T-cell (primary cell): ENCODE measurements at regions not wholly inside any gene's neighbourhood (a gene's known extent, or its start where the extent isn't known, plus 50 kb on each side); places are given as distances from the start of the nearest gene placed in this dataset.

Experiments
- ATAC-seq, 4 experiments: fragments of 200-7000 bp in 3 of 4; fragments of 150-1000 bp in 1 of 4; cut with Tn5 transposase; replicated peaks in 1 of 4; 1 replicate in 3 of 4; 2 replicates in 1 of 4; pipeline ENCODE4 v1.10.0; 2021; ENCODE audit warnings: moderate library complexity in 3 of 4, mild to moderate bottlenecking in 2 of 4, moderate number of reproducible peaks in 1 of 4
- CTCF ChIA-PET, 2 donors: fragments of 300-600 bp; sonication (Branson Sonifier 250); formaldehyde crosslinking; loops; one replicate each; lab custom pipeline; 2022; ENCODE audit warnings: antibody characterized with exemption in 2 of 2; lab: Charles Lee
- POLR2A ChIA-PET, 2 donors: fragments of 300-600 bp; sonication (Branson Sonifier 250); formaldehyde crosslinking; loops; one replicate each; lab custom pipeline; 2022; ENCODE audit warnings: antibody characterized with exemption in 2 of 2; lab: Charles Lee
- DNase-seq, 35 experiments: peaks; one replicate each; pipeline versions ENCODE4 v3.0.0 to v3.0.0-alpha.2; 2013 to 2023
- H3K27ac ChIP-seq: one replicate; pipeline ENCODE4 v1.5.1; 2013; ENCODE audit warnings: low read length
- H3K27me3 ChIP-seq, 2 experiments: replicated peaks in 1 of 2; 1 replicate in 1 of 2; 2 replicates in 1 of 2; pipeline versions ENCODE4 v1.6.1 to v1.7.0; 2013; ENCODE audit warnings: low read length in 1 of 2, mixed read lengths in 1 of 2; ENCODE audit not compliant: control insufficient read depth in 2 of 2, insufficient read depth in 2 of 2; ENCODE audit errors: extremely low read depth in 1 of 2
- H3K36me3 ChIP-seq, 2 donors: 1 replicate in 1 of 2; 2 replicates in 1 of 2; pipeline versions ENCODE4 v1.6.1 to v1.7.0; 2013; ENCODE audit warnings: low read length in 1 of 2; ENCODE audit not compliant: control insufficient read depth in 2 of 2, insufficient read depth in 1 of 2; ENCODE audit errors: extremely low read depth in 1 of 2
- H3K4me1 ChIP-seq, 2 experiments: 1 replicate in 1 of 2; 2 replicates in 1 of 2; pipeline versions ENCODE4 v1.6.1 to v1.7.0; 2013; ENCODE audit warnings: low read length in 2 of 2, mixed read lengths in 1 of 2; ENCODE audit not compliant: insufficient read depth in 2 of 2, control insufficient read depth in 1 of 2; ENCODE audit errors: extremely low read depth in 1 of 2
- H3K4me3 ChIP-seq, 2 donors: 1 replicate in 1 of 2; 2 replicates in 1 of 2; pipeline versions ENCODE4 v1.5.1 to v1.7.0; 2013; ENCODE audit warnings: mild to moderate bottlenecking in 2 of 2, low read length in 1 of 2, moderate library complexity in 1 of 2; ENCODE audit not compliant: control insufficient read depth in 1 of 2; ENCODE audit errors: extremely low read depth in 1 of 2
- H3K9me3 ChIP-seq: 2 replicates; pipeline ENCODE4 v1.7.0; 2013
- H3K27ac Mint-ChIP-seq, 2 donors: one replicate each; pipeline ENCODE4 v1.8.0; 2020 to 2021; ENCODE audit warnings: mild to moderate bottlenecking in 2 of 2, mixed read lengths in 2 of 2
- H3K27me3 Mint-ChIP-seq, 2 donors: one replicate each; pipeline ENCODE4 v1.8.0; 2021 to 2022; ENCODE audit warnings: mixed read lengths in 2 of 2
- H3K36me3 Mint-ChIP-seq: one replicate; pipeline ENCODE4 v1.8.0; 2021; ENCODE audit warnings: mixed read lengths
- H3K4me1 Mint-ChIP-seq, 3 donors: one replicate each; pipeline ENCODE4 v1.8.0; 2020 to 2022; ENCODE audit warnings: mixed read lengths in 3 of 3, mild to moderate bottlenecking in 1 of 3
- H3K4me3 Mint-ChIP-seq, 3 donors: one replicate each; pipeline ENCODE4 v1.8.0; 2020 to 2022; ENCODE audit warnings: mild to moderate bottlenecking in 3 of 3, mixed read lengths in 3 of 3, moderate library complexity in 3 of 3
- H3K9me3 Mint-ChIP-seq, 3 donors: one replicate each; pipeline ENCODE4 v1.8.0; 2020 to 2022; ENCODE audit warnings: mixed read lengths in 3 of 3
- WGBS: methylation state at CpG from one replicate; pipeline ENCODE4 v1.1.5; 2013; ENCODE audit warnings: missing lambda C conversion rate; ENCODE audit not compliant: insufficient coverage; 5-methylcytosine and 5-hydroxymethylcytosine counted together

DNA sequence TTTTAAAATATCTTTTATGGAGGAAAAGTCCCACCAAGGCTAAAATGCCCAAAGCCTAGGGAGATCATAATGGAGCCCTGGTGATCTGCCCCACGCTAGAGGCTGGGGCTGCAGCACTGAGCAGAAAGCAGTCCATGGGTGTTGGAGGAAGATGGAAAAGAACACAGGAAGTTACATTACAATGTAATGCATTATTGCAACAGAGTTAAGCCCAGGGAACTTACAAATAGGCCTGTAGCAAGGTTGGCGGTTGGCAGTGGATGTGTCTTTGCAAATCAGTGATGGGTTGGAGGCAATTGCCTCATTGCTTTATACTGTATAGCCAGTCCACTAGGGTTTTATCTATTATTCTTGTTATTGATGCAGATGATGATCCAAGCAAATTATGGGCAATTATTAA, 399.9 kb downstream of the NDFIP2 start:
- Histone ChIP-seq H3K4me1 (no peaks in the 10 kb centered on the region), H3K9me3 (no peaks in the 10 kb centered on the region), H3K36me3 (no peaks in the 10 kb centered on the region), H3K4me3 (no peak overlapping the region), H3K27ac (no peak overlapping the region), H3K27me3 (no peaks in the 10 kb centered on the region)
- ATAC-seq (no peak), DNase-seq (no peak)
- no peak overlapping the region for H3K4me3 Mint-ChIP-seq
- no peak overlapping the region for H3K27ac Mint-ChIP-seq
- WGBS, result no CpG with 5 or more reads among the region's 2 CpGs
- CTCF ChIA-PET, result no interaction called here
- no peaks in the 10 kb centered on the region for H3K4me1 Mint-ChIP-seq
- peaks cover 0 to 6% of the 10 kb centered on the region in 2 donors for H3K27me3 Mint-ChIP-seq
- no peaks in the 10 kb centered on the region for H3K36me3 Mint-ChIP-seq
- POLR2A ChIA-PET, result no interaction called here
- no peaks in the 10 kb centered on the region for H3K9me3 Mint-ChIP-seq

DNA sequence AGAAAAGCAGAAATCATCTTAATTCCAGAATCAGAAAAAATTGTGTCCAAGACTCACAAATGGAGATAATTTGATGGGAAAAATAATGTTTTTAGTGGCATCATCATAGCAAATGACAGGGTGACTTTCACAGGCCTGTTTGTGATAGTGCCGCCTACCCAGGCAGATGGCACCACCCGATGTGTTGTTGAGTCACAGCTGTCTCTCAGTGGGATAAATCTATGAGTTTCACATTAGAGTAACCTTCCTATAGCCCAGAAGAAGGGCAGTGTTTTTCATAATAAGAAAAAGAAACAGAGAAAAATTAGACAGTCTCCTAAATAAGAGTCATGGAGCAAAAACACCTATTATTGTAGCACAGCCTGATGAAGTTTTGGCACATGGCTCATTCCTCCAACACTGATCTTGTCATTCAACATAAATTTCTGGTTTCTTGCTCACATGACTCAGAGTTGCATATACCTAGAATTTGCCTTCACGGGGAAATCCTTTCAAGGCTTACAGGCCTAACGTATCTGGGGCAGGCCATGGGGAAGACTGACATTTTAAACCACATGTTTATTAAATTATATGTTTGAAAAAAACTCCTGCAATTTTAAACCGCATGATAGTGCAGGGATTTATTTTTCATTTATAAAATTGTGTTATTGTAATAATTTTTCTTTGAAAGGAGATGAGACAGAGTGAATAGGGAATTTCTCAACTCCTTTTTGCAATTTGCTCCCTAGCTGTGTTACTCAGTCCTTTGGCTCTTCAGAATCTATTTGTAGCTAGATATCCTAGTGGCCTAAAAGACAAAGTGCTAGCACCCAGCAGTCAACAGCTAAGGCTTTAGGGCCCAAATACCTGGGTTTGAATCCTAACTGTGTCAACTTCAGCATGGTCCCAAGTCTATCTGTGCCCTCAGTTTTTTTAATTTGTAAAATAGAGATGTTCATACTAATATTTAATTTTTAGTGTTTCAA, 393.7 kb downstream of the NDFIP2 start:
- no peaks in the 10 kb centered on the region for H3K4me1 Mint-ChIP-seq
- ATAC-seq (no peak), DNase-seq (no peak)
- Histone ChIP-seq H3K9me3 (no peaks in the 10 kb centered on the region), H3K27ac (no peak overlapping the region), H3K4me3 (no peak overlapping the region), H3K4me1 (no peaks in the 10 kb centered on the region), H3K27me3 (no peaks in the 10 kb centered on the region), H3K36me3 (no peaks in the 10 kb centered on the region)
- no peaks in the 10 kb centered on the region for H3K9me3 Mint-ChIP-seq
- ChIA-PET POLR2A (no interaction called here), CTCF (no interaction called here)
- H3K4me3 Mint-ChIP-seq, result no peak overlapping the region
- no peak overlapping the region for H3K27ac Mint-ChIP-seq
- H3K27me3 Mint-ChIP-seq, result no peaks in the 10 kb centered on the region
- no CpG with 5 or more reads among the region's 5 CpGs for WGBS
- H3K36me3 Mint-ChIP-seq, result no peaks in the 10 kb centered on the region

DNA sequence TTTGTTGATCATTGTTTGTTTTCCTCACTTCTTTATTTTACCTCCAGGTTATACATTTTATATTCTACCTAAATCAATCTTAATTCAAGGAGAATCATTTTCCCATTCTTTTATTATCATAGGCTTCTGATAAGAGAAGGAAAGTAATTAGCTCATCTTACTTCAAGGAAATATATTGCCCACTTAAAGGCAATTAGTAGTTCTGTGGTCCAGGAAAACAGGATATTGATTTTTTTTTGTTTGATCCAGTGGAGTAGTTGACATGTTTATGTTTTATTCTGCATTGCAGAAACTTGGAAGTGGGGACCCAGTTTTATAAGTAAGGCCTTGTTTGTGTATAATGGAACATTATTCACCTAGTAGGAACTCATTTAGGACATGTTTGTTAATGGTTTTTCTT, 390.6 kb downstream of the NDFIP2 start:
- Histone ChIP-seq H3K9me3 (no peaks in the 10 kb centered on the region), H3K27ac (no peak overlapping the region), H3K4me3 (no peak overlapping the region), H3K4me1 (peaks cover 0 to 4% of the 10 kb centered on the region in 2 experiments), H3K36me3 (no peaks in the 10 kb centered on the region), H3K27me3 (no peaks in the 10 kb centered on the region)
- no peaks in the 10 kb centered on the region for H3K4me1 Mint-ChIP-seq
- no peaks in the 10 kb centered on the region for H3K27me3 Mint-ChIP-seq
- H3K27ac Mint-ChIP-seq, result no peak overlapping the region
- ChIA-PET POLR2A (no interaction called here), CTCF (no interaction called here)
- no peak for ATAC-seq
- DNase-seq, result no peak
- no peak overlapping the region for H3K4me3 Mint-ChIP-seq
- no peaks in the 10 kb centered on the region for H3K9me3 Mint-ChIP-seq
- H3K36me3 Mint-ChIP-seq, result no peaks in the 10 kb centered on the region

DNA sequence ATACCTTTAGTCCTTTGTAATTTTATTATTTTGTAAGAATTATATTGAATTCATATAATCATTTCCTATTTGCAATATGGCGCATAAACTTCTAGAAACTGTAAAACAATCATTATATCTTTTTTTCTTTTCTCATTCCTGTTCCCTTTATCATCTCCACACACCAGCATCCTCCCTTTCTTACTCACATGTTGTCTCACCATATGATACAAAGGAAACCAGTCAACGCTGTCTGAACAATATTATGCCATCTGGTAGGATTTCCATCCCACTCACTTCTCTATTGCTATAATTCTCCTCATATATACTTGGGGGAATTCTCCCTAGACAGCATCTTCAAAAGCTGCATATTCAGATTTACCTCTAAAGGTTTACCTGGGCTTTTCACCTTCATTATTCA, 389.8 kb downstream of the NDFIP2 start:
- H3K4me3 Mint-ChIP-seq, result no peak overlapping the region
- Histone ChIP-seq H3K4me1 (peaks cover 0 to 4% of the 10 kb centered on the region in 2 experiments), H3K4me3 (no peak overlapping the region), H3K27ac (no peak overlapping the region), H3K9me3 (no peaks in the 10 kb centered on the region), H3K36me3 (no peaks in the 10 kb centered on the region), H3K27me3 (no peaks in the 10 kb centered on the region)
- no peaks in the 10 kb centered on the region for H3K27me3 Mint-ChIP-seq
- no peaks in the 10 kb centered on the region for H3K9me3 Mint-ChIP-seq
- 100% methylated on average over 1 of the region's 2 CpGs for WGBS
- ATAC-seq, result no peak
- no peak overlapping the region for H3K27ac Mint-ChIP-seq
- no peak for DNase-seq
- CTCF ChIA-PET, result no interaction called here
- H3K36me3 Mint-ChIP-seq, result no peaks in the 10 kb centered on the region
- no peaks in the 10 kb centered on the region for H3K4me1 Mint-ChIP-seq
- POLR2A ChIA-PET, result no interaction called here

DNA sequence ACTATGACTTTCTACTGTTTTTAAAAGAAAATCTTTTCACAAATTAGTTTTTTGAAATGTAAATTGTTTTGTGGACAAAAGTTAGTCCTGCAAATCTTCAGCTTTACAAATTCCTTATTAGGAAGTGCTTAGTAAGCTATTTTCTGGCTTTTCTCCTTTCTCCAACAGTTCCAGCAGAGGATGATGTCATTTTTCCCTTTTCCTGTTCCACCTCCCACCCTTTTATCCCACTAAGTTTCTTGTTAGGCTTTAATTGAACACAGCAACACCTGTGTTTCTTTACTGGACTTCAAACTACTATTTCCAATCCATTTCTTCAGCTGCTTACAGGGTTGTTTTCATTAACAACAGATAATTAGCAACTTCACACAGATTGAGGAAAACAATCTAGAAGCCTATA, 389.2 kb downstream of the NDFIP2 start:
- H3K9me3 ChIP-seq, result no peaks in the 10 kb centered on the region
- ATAC-seq, result no peak
- no peaks in the 10 kb centered on the region for H3K27me3 ChIP-seq
- H3K4me3 ChIP-seq, result no peak overlapping the region
- no peak overlapping the region for H3K27ac ChIP-seq
- Mint-ChIP-seq H3K36me3 (no peaks in the 10 kb centered on the region), H3K4me3 (no peak overlapping the region), H3K27me3 (no peaks in the 10 kb centered on the region), H3K27ac (no peak overlapping the region), H3K4me1 (no peaks in the 10 kb centered on the region), H3K9me3 (no peaks in the 10 kb centered on the region)
- CTCF ChIA-PET, result no interaction called here
- POLR2A ChIA-PET, result no interaction called here
- DNase-seq, result no peak
- no peaks in the 10 kb centered on the region for H3K36me3 ChIP-seq
- peaks cover 0 to 4% of the 10 kb centered on the region in 2 experiments for H3K4me1 ChIP-seq

DNA sequence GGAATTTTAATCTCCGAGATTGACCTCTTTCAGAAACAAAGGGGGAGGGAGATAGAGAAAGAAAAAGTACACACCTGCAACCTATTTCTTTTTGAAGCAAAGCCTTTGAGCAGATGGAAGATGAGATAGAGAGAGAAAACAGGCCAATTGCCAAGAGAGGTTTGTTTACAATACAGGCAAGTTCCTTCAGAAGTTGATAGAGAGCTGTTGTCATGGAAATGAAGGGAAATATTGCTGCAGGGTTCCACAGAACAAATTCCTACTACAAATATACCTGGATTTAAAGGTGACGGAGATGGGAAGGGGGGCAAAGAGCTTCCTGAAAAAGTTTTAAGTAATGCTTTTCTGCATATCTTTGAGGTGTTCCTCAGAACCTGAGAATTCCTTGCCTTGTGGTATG, 388.4 kb downstream of the NDFIP2 start:
- Histone ChIP-seq H3K4me3 (no peak overlapping the region), H3K27ac (no peak overlapping the region), H3K36me3 (no peaks in the 10 kb centered on the region), H3K9me3 (no peaks in the 10 kb centered on the region), H3K27me3 (no peaks in the 10 kb centered on the region), H3K4me1 (peaks cover 0 to 4% of the 10 kb centered on the region in 2 experiments)
- Mint-ChIP-seq H3K4me1 (no peaks in the 10 kb centered on the region), H3K4me3 (no peak overlapping the region), H3K36me3 (no peaks in the 10 kb centered on the region), H3K27me3 (no peaks in the 10 kb centered on the region), H3K9me3 (no peaks in the 10 kb centered on the region), H3K27ac (no peak overlapping the region)
- no CpG with 5 or more reads among the region's 2 CpGs for WGBS
- ChIA-PET CTCF (no interaction called here), POLR2A (no interaction called here)
- ATAC-seq, result no peak
- no peak for DNase-seq
